AG04449 (cell line): ENCODE measurements at regions not wholly inside any gene's neighbourhood (a gene's known extent, or its start where the extent isn't known, plus 50 kb on each side); places are given as distances from the start of the nearest gene placed in this dataset.

Experiments
- CTCF ChIA-PET: fragments of 350-600 bp; formaldehyde crosslinking; extraction: SDS; loops from one replicate; lab custom pipeline; 2021; ENCODE audit warnings: antibody characterized with exemption; lab: Yijun Ruan, JAX
- POLR2A ChIA-PET: fragments of 400-600, 350-600 bp; formaldehyde crosslinking; extraction: SDS; loops from one replicate; lab custom pipeline; 2020; ENCODE audit warnings: antibody characterized with exemption, inconsistent platforms; lab: Yijun Ruan, JAX
- DNase-seq: peaks from one replicate; pipeline ENCODE4 v3.0.0-alpha.2; 2010; ENCODE audit warnings: low read depth, low spot score
- H3K4me3 ChIP-seq: 2 replicates; pipeline ENCODE4 v1.5.1; 2011; ENCODE audit warnings: low read depth, mild to moderate bottlenecking, control low read depth, low read length
- TF ChIP-seq, protein P1 (sequence below): IDR thresholded peaks from one replicate; pipeline ENCODE4 v1.5.1; 2011; ENCODE audit warnings: mild to moderate bottlenecking, moderate library complexity, low read length, control low read depth, inconsistent platforms; ENCODE audit not compliant: insufficient read depth; ENCODE audit errors: missing control alignments

DNA sequence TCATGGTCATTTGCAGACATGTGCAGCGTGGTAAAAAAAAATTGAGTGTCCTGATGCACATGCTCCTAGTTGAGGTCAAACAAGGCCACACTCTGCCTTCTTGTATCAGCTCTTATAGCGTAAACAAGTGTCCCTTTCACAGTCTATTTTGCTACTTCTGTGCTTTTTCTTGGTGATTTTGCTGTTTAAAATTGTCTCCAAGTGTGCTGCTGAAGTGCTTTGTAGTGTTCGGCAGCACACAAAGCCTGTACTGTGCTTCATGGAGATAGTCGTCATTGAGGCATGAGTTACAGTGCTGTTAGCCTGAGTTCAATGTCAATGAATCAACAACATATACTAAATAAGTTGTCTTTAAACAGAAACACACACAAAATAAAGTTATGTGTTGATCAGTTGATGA, 690.4 kb upstream of the MEF2C start:
- no peak for DNase-seq
- no peak overlapping the region for H3K4me3 ChIP-seq
- ChIA-PET POLR2A (no interaction called here), CTCF (interaction anchor here (0.7 kb wide), 1 partner anchor 690 kb away, joined by 3 read pairs; no protein-coding TSS in a partner anchor)
- TF ChIP-seq, protein P1, sequence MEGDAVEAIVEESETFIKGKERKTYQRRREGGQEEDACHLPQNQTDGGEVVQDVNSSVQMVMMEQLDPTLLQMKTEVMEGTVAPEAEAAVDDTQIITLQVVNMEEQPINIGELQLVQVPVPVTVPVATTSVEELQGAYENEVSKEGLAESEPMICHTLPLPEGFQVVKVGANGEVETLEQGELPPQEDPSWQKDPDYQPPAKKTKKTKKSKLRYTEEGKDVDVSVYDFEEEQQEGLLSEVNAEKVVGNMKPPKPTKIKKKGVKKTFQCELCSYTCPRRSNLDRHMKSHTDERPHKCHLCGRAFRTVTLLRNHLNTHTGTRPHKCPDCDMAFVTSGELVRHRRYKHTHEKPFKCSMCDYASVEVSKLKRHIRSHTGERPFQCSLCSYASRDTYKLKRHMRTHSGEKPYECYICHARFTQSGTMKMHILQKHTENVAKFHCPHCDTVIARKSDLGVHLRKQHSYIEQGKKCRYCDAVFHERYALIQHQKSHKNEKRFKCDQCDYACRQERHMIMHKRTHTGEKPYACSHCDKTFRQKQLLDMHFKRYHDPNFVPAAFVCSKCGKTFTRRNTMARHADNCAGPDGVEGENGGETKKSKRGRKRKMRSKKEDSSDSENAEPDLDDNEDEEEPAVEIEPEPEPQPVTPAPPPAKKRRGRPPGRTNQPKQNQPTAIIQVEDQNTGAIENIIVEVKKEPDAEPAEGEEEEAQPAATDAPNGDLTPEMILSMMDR, result no peak

DNA sequence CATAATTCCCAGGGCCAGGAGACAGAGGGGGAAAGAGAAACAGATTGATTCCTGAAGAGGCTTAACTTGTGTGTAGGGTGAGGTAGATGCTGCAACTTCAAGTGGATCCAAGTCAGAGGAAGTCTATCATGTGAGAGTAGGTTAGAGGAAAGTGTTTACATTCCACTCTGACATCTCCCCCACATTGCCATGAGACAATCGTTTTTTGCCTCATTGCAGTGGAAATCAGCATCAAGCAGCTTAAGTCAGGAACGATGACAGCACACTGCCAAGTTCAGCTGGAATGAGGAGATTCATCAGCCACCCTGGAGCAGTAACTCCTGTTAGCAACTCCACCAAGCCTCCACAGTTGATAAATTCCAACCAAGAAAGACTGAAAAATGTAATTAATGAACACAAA, 689.7 kb upstream of the MEF2C start:
- CTCF ChIA-PET, result no interaction called here
- DNase-seq, result peak; percentile 67
- TF ChIP-seq, protein P1, result no peak
- POLR2A ChIA-PET, result no interaction called here
- no peak overlapping the region for H3K4me3 ChIP-seq

DNA sequence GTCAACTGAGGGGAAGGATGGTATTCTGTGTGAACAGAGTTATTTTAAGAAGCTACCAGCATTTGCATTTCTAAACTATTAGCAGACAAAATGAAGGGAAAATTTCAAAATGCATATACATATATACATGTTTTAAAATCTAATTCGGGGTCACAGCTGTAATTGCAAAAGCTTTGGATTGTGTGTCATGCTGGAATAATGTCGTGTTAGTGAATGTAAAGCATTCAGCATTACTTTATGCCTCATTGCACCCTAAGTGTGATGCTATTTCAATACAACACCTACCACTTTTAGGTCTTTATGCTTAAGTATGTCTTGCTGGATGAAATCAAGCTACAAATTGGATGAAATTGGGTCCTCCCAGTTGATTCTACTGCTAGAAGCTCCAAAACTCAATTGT, 687.6 kb upstream of the MEF2C start:
- ChIA-PET CTCF (no interaction called here), POLR2A (no interaction called here)
- TF ChIP-seq, protein P1, result no peak
- DNase-seq, result no peak
- no peak overlapping the region for H3K4me3 ChIP-seq

DNA sequence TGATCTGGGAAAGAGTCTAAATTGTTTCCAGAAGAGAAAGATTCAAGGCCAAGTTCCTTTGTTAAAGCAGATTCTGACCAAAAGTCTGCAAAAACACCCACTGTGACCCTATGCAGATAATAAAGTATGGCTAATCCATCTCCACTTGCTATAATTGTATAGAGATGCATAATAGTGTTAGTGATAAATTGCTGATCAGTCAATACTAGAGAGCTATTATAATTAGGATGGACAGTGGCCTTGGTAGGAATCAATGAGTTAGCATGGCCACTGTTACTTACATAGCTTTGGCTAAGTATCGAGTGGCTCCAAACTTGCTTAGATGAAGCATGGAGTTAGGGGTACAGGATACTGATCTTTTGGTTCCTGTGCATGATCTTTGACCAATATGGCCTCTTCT, 683.4 kb upstream of the MEF2C start:
- TF ChIP-seq, protein P1, result no peak
- DNase-seq, result no peak
- H3K4me3 ChIP-seq, result no peak overlapping the region
- ChIA-PET POLR2A (no interaction called here), CTCF (no interaction called here)

DNA sequence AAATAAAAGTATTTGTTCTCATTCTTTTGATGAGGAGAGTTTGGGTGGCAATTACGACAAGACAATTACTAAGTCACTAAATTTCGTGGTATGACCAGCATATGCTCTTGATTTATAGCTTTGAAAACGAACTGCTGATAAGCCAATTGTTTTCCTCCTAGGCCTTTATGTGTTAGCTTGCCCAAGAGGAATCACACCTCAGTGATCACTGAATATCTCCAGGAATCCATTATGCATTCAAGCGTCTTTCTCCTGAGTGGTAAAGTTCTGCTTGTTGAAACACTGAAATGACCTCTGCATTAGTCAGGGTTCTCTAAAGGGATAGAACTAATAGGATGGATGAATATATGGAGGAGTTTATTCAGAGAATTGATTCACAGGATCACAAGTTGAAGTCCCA, 677.7 kb upstream of the MEF2C start:
- ChIA-PET CTCF (no interaction called here), POLR2A (no interaction called here)
- no peak overlapping the region for H3K4me3 ChIP-seq
- DNase-seq, result no peak
- TF ChIP-seq, protein P1, result no peak

DNA sequence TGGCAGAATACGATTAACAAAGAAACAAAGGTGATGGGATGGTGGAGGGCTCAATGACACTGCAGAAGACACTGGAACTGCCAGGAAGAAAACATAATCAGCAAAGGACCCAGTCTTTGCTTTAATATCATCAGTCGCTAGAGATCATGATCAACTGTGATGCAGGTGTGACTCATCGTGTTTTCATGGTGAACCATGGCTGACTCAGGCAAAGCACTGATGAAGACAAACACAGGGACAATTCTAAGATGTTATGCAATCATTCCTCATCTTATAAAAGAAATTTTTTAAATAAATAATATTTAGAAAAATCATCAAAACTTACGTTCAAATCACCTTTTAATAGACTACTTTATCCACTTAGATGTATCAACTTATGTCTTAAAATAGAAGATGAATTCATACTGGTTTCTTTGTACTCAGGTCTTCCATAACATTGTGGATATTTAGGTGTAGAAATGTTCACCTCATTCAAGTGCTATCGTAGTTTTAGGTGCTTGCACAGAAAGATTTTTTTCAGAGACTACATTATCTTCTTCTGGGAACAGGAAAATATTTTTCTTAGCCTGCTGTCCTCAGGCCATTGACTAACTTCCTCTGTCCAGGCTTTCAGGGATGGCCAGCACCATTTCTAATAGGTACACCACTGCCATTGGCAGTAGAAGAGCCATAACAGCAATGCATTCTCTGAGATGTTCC, 673.4 kb upstream of the MEF2C start:
- POLR2A ChIA-PET, result no interaction called here
- H3K4me3 ChIP-seq, result no peak overlapping the region
- TF ChIP-seq, protein P1, result no peak
- CTCF ChIA-PET, result no interaction called here
- peak; percentile 55 for DNase-seq
